Fibroblast of the conjunctiva (primary cell): ENCODE measurements at regions not wholly inside any gene's neighbourhood (a gene's known extent, or its start where the extent isn't known, plus 50 kb on each side); places are given as distances from the start of the nearest gene placed in this dataset.
"Not testable (repeated sequence)": the region's sequence is repeated elsewhere in the genome, so short reads cannot be mapped to it uniquely, and the experiment has no call there.

Experiments used
- DNase-seq: peaks from one replicate; pipeline ENCODE4 v3.0.0-alpha.2; 2010; ENCODE audit warnings: low read depth

- DNase-seq, result no peak
These were observed 193.9 kb downstream of the DLL1 start for GRCh38 chr6:170096803-170097504.

- no peak for DNase-seq
These were observed 194.6 kb downstream of the DLL1 start for GRCh38 chr6:170096191-170096802.

GRCh38 chr6:170095273-170095981, 195.5 kb downstream of the DLL1 start:
- no peak for DNase-seq

GRCh38 chr6:170094686-170095272, 196.1 kb downstream of the DLL1 start:
- DNase-seq, result no peak

GRCh38 chr6:170093658-170094596, 197.0 kb downstream of the DLL1 start:
- no peak for DNase-seq

GRCh38 chr6:170093276-170093657, 197.6 kb downstream of the DLL1 start:
- no peak for DNase-seq

- DNase-seq, result no peak
These were observed 198.1 kb downstream of the DLL1 start for GRCh38 chr6:170092826-170093225.

- DNase-seq, result no peak
These were observed 199.0 kb downstream of the DLL1 start for GRCh38 chr6:170091639-170092579.

GRCh38 chr6:170091000-170091638, 199.8 kb downstream of the DLL1 start:
- no peak for DNase-seq

- no peak for DNase-seq
These were observed 200.3 kb downstream of the DLL1 start for GRCh38 chr6:170090561-170090960.

- DNase-seq, result no peak
These were observed 200.9 kb downstream of the DLL1 start for GRCh38 chr6:170089963-170090362.

- DNase-seq, result no peak
These were observed 202.3 kb downstream of the DLL1 start for GRCh38 chr6:170088582-170088955.

- no peak for DNase-seq
These were observed 202.8 kb downstream of the DLL1 start for GRCh38 chr6:170087941-170088581.

- DNase-seq, result not testable (repeated sequence)
These were observed 203.5 kb downstream of the DLL1 start for GRCh38 chr6:170087421-170087780.

- no peak for DNase-seq
These were observed 204.0 kb downstream of the DLL1 start for GRCh38 chr6:170086639-170087420.

- DNase-seq, result no peak
These were observed 205.1 kb downstream of the DLL1 start for GRCh38 chr6:170085475-170086401.

GRCh38 chr6:170084166-170084730, 206.6 kb downstream of the DLL1 start:
- DNase-seq, result no peak
